ENCODE measurements at regions not wholly inside any gene's neighbourhood (a gene's known extent, or its start where the extent isn't known, plus 50 kb on each side); places are given as distances from the start of the nearest gene placed in this dataset.

GRCh38 chr6:156279261-156279969 is 497.8 kb upstream of the ARID1B start:
- TF ChIP-seq CTCF (IDR thresholded peaks at IDR 0.05; ENCODE audit: control extremely low read depth, extremely low read depth, low read depth, missing control alignments) = no peak
- CTCF ChIA-PET = interaction anchor here (0.6 kb wide), 1 partner anchor 1146 kb away, joined by 3 read pairs; no protein-coding TSS in a partner anchor
- DNase-seq (ENCODE audit: extremely low spot score) = no peak
- POLR2A ChIA-PET = no interaction called here

DNA sequence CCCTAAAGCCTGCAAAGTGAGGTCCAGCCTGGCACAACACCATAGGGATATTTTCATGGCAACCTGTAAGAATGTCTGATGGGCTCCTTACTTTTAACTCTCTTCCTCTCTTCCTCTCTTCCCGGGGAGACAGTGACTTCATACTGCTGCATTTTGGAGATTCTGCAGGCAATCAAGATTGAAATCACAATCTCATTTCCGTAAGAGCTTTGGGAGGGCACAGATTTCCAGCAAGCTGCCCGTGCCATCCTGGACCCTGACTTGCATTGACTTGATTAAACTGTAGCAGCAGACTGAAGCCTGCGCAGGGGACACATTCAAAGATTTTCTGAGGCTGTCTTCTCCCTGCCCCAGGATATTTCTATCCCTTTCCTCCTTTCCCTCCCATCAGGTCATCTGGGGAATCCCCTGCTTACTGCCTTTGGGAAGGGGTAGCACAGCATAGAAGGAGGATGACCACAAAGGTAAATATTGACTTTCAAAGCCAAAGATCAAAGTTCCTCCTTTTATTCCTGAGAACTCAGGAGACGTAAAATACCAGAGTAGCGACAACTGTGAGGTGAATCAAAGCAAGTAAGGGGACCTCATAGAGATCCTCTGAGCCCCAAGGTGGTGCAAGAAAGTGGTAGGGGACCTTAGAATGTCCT is 504.0 kb upstream of the ARID1B start:
- POLR2A ChIA-PET = no interaction called here
- DNase-seq (ENCODE audit: extremely low spot score) = no peak
- TF ChIP-seq CTCF (IDR thresholded peaks at IDR 0.05; ENCODE audit: control extremely low read depth, extremely low read depth, low read depth, missing control alignments) = no peak
- CTCF ChIA-PET = no interaction called here

DNA sequence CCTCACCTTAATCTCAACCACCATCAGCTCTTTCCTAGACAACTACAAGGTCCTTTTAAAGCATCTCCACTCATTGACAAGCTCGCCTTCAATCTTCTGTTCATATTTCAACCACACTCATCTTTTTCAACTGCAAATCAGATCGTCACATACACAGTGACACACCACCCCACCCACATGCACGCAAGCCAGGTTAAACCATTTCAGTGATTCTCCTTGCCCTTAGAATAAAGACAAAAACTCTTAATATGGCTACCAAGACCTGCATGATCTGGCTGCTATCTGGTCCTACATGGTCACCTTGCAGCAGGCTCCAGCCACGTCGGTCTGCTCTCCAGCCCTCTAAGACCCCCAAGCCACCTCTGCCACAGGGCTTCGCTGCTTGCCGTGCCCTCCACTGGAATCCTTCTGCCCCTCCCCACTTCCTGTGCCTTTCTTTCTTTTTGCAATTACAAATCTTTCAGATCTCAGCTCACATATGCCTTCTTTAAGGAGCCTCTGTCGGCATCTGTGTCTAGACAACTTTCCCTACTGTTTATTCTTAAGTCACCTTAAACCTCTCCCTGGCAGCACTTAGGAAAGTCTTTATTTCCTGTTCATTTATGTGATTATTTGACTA is 507.3 kb upstream of the ARID1B start:
- TF ChIP-seq CTCF (IDR thresholded peaks at IDR 0.05; ENCODE audit: control extremely low read depth, extremely low read depth, low read depth, missing control alignments) = no peak
- ChIA-PET CTCF (no interaction called here), POLR2A (no interaction called here)
- no peak for DNase-seq (ENCODE audit: extremely low spot score)

DNA sequence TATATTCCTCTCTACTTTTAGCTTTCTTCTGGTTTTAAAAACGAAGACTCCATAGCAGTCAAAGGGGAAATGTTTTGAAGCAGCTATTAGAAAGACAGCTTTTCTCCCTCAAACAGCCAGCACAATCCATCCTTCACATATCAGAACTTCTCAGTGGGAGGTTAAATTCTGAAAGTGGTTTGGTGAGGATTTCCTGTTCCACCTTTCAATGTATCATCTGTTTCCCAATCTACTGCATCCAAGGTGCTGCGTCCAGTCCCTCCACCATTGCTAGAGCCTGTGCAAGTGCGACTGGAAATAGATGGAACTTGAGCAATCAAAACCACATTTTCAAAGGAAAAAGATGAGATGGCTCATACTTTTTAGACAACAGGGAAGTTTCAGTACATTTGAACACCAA is 508.3 kb upstream of the ARID1B start:
- CTCF ChIA-PET = no interaction called here
- no peak for TF ChIP-seq CTCF (IDR thresholded peaks at IDR 0.05; ENCODE audit: control extremely low read depth, extremely low read depth, low read depth, missing control alignments)
- no peak for DNase-seq (ENCODE audit: extremely low spot score)
- POLR2A ChIA-PET = no interaction called here

DNA sequence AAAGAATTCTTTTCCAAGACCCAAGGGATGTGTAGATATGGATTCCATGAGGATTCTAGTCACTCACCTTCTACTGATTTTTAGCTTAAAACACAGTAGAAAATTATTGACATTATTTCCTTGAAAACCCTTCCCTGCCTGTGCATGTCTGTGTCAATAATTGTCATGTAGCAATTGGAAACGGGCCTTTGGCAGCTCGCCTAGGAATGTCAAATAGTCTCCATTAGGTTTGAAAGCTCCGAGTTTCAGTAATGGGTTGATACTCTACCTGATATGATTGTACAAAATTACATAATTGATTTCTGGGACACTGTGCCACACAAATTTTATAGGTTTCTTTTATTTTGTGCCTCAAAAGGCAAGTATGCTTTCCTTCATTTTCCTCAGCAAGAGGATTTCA is 515.2 kb upstream of the ARID1B start:
- POLR2A ChIA-PET = no interaction called here
- CTCF ChIA-PET = interaction anchor here (1.2 kb wide), 1 partner anchor 9 kb away, joined by 4 read pairs; no protein-coding TSS in a partner anchor
- DNase-seq (ENCODE audit: extremely low spot score) = no peak
- no peak for TF ChIP-seq CTCF (IDR thresholded peaks at IDR 0.05; ENCODE audit: control extremely low read depth, extremely low read depth, low read depth, missing control alignments)

DNA sequence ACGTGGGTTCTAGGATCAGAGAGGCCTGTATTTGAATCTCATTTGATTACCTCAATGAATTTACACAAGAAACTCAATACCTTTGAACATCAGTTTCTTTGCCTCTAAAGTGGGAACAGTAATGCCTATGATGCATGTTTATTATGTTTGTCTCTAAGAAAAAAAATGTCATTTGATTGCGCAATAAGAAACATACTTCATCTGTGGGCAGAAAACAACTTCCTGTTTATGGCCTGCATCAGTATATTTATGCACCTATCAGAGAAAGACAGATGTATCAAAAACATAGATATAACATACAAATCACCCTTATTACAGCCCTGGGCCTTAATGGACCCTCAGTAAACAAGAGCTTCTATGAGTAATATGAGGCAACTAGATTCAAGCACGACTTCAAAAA is 516.4 kb upstream of the ARID1B start:
- DNase-seq (ENCODE audit: extremely low spot score) = no peak
- POLR2A ChIA-PET = no interaction called here
- CTCF ChIA-PET = interaction anchor here (0.7 kb wide), 1 partner anchor 9 kb away, joined by 3 read pairs; no protein-coding TSS in a partner anchor
- TF ChIP-seq CTCF (IDR thresholded peaks at IDR 0.05; ENCODE audit: control extremely low read depth, extremely low read depth, low read depth, missing control alignments) = no peak

Measured in GM10248 (cell line).